GM23338 (cell line): ENCODE measurements at regions not wholly inside any gene's neighbourhood (a gene's known extent, or its start where the extent isn't known, plus 50 kb on each side); places are given as distances from the start of the nearest gene placed in this dataset.

ENCODE experiments used
- CREB1 ChIP-seq: fragments of 250-450 bp; sonication (Bioruptor Pico); IDR thresholded peaks from 2 replicates; pipeline ENCODE4 v1.5.0; 2020; ENCODE audit warnings: low read depth, mild to moderate bottlenecking, moderate library complexity
- CTCF ChIP-seq, 2 experiments: fragments of 200-600 bp in 1 of 2; sonication (generic) in 1 of 2; conservative IDR thresholded peaks; 2 replicates each; pipeline versions ENCODE4 v1.5.1 to v1.6.1; 2016 to 2017; ENCODE audit warnings: antibody characterized with exemption in 2 of 2, low read depth in 2 of 2, mild to moderate bottlenecking in 2 of 2, moderate library complexity in 1 of 2
- EZH2 ChIP-seq: fragments of 200-600 bp; sonication (generic); IDR thresholded peaks from one replicate; pipeline ENCODE4 v1.8.0; 2017; ENCODE audit warnings: antibody characterized with exemption, mild to moderate bottlenecking, low read depth; ENCODE audit not compliant: unreplicated experiment
- EZH2phosphoT487 ChIP-seq: fragments of 200-600 bp; sonication (generic); IDR thresholded peaks from one replicate; pipeline ENCODE4 v1.8.1; 2018; ENCODE audit warnings: antibody characterized with exemption; ENCODE audit not compliant: unreplicated experiment
- JUNB ChIP-seq: IDR thresholded peaks from one replicate; pipeline ENCODE4 v1.6.1; 2016; ENCODE audit warnings: antibody characterized with exemption; ENCODE audit not compliant: unreplicated experiment
- POLR2AphosphoS5 ChIP-seq: IDR thresholded peaks from 2 replicates; pipeline ENCODE4 v1.6.1; 2016; ENCODE audit warnings: antibody characterized with exemption, low read depth
- REST ChIP-seq: IDR thresholded peaks from one replicate; pipeline ENCODE4 v1.6.1; 2018; ENCODE audit warnings: antibody characterized with exemption; ENCODE audit not compliant: unreplicated experiment
- ZNF331 ChIP-seq: fragments of 250-450 bp; sonication (Bioruptor Pico); IDR thresholded peaks from 2 replicates; pipeline ENCODE4 v1.5.0; 2020; ENCODE audit warnings: low read depth, mild to moderate bottlenecking, moderate library complexity

GRCh38 chr2:37816686-37817085 is 108.4 kb upstream of the RMDN2 start:
- TF ChIP-seq CTCF (conservative IDR thresholded peaks at IDR 0.05; ENCODE audit: low read depth in 2 of 2) (no peak), EZH2 (no peak), EZH2phosphoT487 (no peak), JUNB (no peak), POLR2AphosphoS5 (no peak), ZNF331 (CRISPR knock-in tag) (no peak), CREB1 (no peak), REST (no peak)
